ENCODE measurements at regions not wholly inside any gene's neighbourhood (a gene's known extent, or its start where the extent isn't known, plus 50 kb on each side); places are given as distances from the start of the nearest gene placed in this dataset.

- no peak for DNase-seq (ENCODE audit: low spot score)
Observed at GRCh38 chr14:65794674-65795279, 382.2 kb downstream of the FUT8 start.

GRCh38 chr14:65798216-65798615, 385.7 kb downstream of the FUT8 start:
- no peak for DNase-seq (ENCODE audit: low spot score)

- no peak for DNase-seq (ENCODE audit: low spot score)
Observed at GRCh38 chr14:65800694-65801093, 388.2 kb downstream of the FUT8 start.

GRCh38 chr14:65802196-65802595, 389.7 kb downstream of the FUT8 start:
- DNase-seq (ENCODE audit: low spot score): no peak

GRCh38 chr14:65803885-65804284, 391.4 kb downstream of the FUT8 start:
- DNase-seq (ENCODE audit: low spot score): no peak

- no peak for DNase-seq (ENCODE audit: low spot score)
Observed at GRCh38 chr14:65804439-65805112, 392.0 kb downstream of the FUT8 start.

- no peak for DNase-seq (ENCODE audit: low spot score)
Observed at GRCh38 chr14:65805113-65805473, 392.6 kb downstream of the FUT8 start.

GRCh38 chr14:65808390-65808789, 395.9 kb downstream of the FUT8 start:
- DNase-seq (ENCODE audit: low spot score): no peak

- no peak for DNase-seq (ENCODE audit: low spot score)
Observed at GRCh38 chr14:65810322-65810721, 397.8 kb downstream of the FUT8 start.

GRCh38 chr14:65813760-65814384, 401.3 kb downstream of the FUT8 start:
- no peak for DNase-seq (ENCODE audit: low spot score)

- peak; percentile 13 for DNase-seq (ENCODE audit: low spot score)
Observed at GRCh38 chr14:65815127-65815526, 402.6 kb downstream of the FUT8 start.

GRCh38 chr14:65817011-65817410, 404.5 kb downstream of the FUT8 start:
- no peak for DNase-seq (ENCODE audit: low spot score)

- no peak for DNase-seq (ENCODE audit: low spot score)
Observed at GRCh38 chr14:65819569-65819968, 407.0 kb downstream of the FUT8 start.

- DNase-seq (ENCODE audit: low spot score): no peak
Observed at GRCh38 chr14:65821224-65821753, 408.8 kb downstream of the FUT8 start.

GRCh38 chr14:65824285-65824977, 411.9 kb downstream of the FUT8 start:
- peak; percentile 85 for DNase-seq (ENCODE audit: low spot score)

- DNase-seq (ENCODE audit: low spot score): no peak
Observed at GRCh38 chr14:65824978-65825299, 412.4 kb downstream of the FUT8 start.

- no peak for DNase-seq (ENCODE audit: low spot score)
Observed at GRCh38 chr14:65826946-65827345, 414.4 kb downstream of the FUT8 start.

- no peak for DNase-seq (ENCODE audit: low spot score)
Observed at GRCh38 chr14:65827520-65827919, 415.0 kb downstream of the FUT8 start.

GRCh38 chr14:65828396-65828795, 415.9 kb downstream of the FUT8 start:
- no peak for DNase-seq (ENCODE audit: low spot score)

GRCh38 chr14:65832431-65833266, 420.1 kb downstream of the FUT8 start:
- no peak for DNase-seq (ENCODE audit: low spot score)

GRCh38 chr14:65833267-65833880, 420.8 kb downstream of the FUT8 start:
- no peak for DNase-seq (ENCODE audit: low spot score)

GRCh38 chr14:65834051-65834450, 421.5 kb downstream of the FUT8 start:
- no peak for DNase-seq (ENCODE audit: low spot score)
